GM12872 (cell line): ENCODE measurements at regions not wholly inside any gene's neighbourhood (a gene's known extent, or its start where the extent isn't known, plus 50 kb on each side); places are given as distances from the start of the nearest gene placed in this dataset.

Experiments used
- CTCF ChIP-seq: IDR thresholded peaks from 3 replicates; pipeline ENCODE4 v1.5.1; 2011; ENCODE audit warnings: low read depth, mild to moderate bottlenecking, low read length, moderate library complexity; ENCODE audit not compliant: insufficient read depth

- no peak for TF ChIP-seq CTCF
Observed at GRCh38 chr10:53135897-53136253, 363.3 kb upstream of the MBL2 start.

DNA sequence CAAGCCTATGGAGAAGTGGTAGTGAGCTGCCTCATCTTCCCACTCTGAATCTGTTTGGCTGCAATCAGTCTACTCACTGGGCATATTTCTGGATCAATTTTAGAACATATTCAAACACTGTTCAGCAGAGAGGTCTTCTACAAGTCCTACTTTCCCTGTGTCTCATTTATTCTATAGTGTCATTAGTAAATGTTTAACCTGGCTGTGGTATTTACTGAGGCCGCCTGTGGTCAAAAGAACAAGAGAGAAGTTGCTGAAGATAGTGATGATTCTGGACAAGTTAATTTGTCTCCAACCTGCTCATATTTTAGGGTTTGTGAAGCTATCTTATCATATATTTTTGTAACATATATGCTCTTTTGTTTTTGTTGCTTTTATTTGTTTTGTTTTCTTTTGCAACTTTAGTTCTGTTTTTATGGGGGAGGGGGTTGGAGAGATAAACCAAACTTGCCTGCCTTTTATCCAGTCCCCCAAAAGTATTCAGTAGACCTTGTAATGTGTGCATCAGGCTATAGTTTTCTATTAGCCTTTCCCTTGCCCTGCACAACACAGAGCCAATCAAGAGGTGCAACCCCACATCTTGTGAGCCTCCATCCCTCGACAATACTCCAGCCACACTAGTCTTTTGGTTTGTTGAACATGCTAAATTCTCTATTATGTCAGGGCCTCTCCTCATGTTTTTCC, 362.8 kb upstream of the MBL2 start:
- TF ChIP-seq CTCF = no peak

- no peak for TF ChIP-seq CTCF
Observed at GRCh38 chr10:53134050-53134449, 361.5 kb upstream of the MBL2 start.

DNA sequence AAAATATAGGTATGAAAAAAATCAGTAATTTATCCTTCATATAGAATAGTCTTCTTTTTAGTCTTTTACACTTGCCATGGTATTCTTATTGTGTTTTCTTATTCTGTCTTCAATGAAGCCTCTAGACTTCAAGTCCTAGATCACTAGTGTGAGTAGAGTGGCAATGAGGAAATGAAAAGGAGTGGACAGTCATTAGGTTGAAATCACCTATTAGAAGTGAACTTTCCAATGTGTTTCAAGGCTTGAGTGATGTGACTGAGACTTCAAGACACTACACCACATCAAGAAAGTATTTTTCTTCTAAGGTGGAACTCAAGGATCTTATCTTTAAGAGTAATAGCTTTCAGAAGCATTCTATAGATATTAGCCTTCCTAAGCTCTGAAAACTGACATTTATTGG, 357.8 kb upstream of the MBL2 start:
- no peak for TF ChIP-seq CTCF

- no peak for TF ChIP-seq CTCF
Observed at GRCh38 chr10:53127686-53128085, 355.1 kb upstream of the MBL2 start.

- no peak for TF ChIP-seq CTCF
Observed at GRCh38 chr10:53123311-53123710, 350.7 kb upstream of the MBL2 start.

- TF ChIP-seq CTCF = no peak
Observed at GRCh38 chr10:53122281-53122680, 349.7 kb upstream of the MBL2 start.

DNA sequence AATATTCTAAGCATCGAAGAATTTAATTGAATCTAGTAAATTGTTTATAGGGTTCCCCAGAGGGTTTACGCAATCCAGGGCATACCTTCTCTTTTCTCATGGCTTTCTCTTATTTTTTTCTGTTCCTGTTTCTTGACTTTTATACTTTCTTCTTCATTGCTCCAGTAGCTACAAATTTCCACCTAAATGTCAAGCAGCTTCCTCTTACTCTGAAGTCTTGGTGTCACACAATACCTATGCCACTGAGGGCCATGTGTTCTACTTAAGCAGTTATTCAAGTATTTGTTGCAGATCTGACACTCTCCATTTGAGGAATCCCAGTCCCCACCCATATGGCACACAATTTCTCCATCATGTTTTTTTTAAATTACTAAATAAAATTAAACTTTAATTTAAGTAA, 343.1 kb upstream of the MBL2 start:
- TF ChIP-seq CTCF = no peak
